Neural progenitor cell (in vitro differentiated cells): ENCODE measurements at regions not wholly inside any gene's neighbourhood (a gene's known extent, or its start where the extent isn't known, plus 50 kb on each side); places are given as distances from the start of the nearest gene placed in this dataset.

Source experiments
- DNase-seq: peaks from one replicate; pipeline ENCODE4 v3.0.0-alpha.2; 2016; ENCODE audit warnings: low spot score
- H2AFZ ChIP-seq: fragments of 200-600 bp; sonication (generic); replicated peaks from 2 replicates; pipeline ENCODE4 v1.6.1; 2016; ENCODE audit warnings: antibody characterized with exemption
- H3F3A ChIP-seq: fragments of 200-600 bp; sonication (generic); 2 replicates; pipeline ENCODE4 v1.6.1; 2016; ENCODE audit warnings: antibody characterized with exemption, low read depth
- H3K27ac ChIP-seq: fragments of 200-600 bp; sonication (generic); 2 replicates; pipeline ENCODE4 v1.5.1; 2016; ENCODE audit warnings: mild to moderate bottlenecking
- H3K27me3 ChIP-seq: fragments of 200-600 bp; sonication (generic); 2 replicates; pipeline ENCODE4 v1.6.1; 2016; ENCODE audit warnings: mild to moderate bottlenecking, moderate library complexity
- H3K36me3 ChIP-seq: fragments of 200-600 bp; sonication (generic); 2 replicates; pipeline ENCODE4 v1.5.1; 2016
- H3K4me1 ChIP-seq: fragments of 200-600 bp; sonication (generic); 2 replicates; pipeline ENCODE4 v1.6.1; 2016; ENCODE audit warnings: mixed run types
- H3K4me2 ChIP-seq: fragments of 200-600 bp; sonication (generic); 2 replicates; pipeline ENCODE4 v1.6.1; 2016
- H3K4me3 ChIP-seq: fragments of 200-600 bp; sonication (generic); 2 replicates; pipeline ENCODE4 v1.5.1; 2016
- H3K79me2 ChIP-seq: fragments of 200-600 bp; sonication (generic); 2 replicates; pipeline ENCODE4 v1.6.1; 2016; ENCODE audit warnings: low read depth
- H3K9ac ChIP-seq: fragments of 200-600 bp; sonication (generic); 2 replicates; pipeline ENCODE4 v1.6.1; 2016
- H3K9me3 ChIP-seq: fragments of 200-600 bp; sonication (generic); 2 replicates; pipeline ENCODE4 v1.5.1; 2016; ENCODE audit warnings: low read depth
- H4K20me1 ChIP-seq: fragments of 200-600 bp; sonication (generic); 2 replicates; pipeline ENCODE4 v1.6.1; 2016; ENCODE audit warnings: low read depth
- H3K27ac Mint-ChIP-seq: 3 replicates; pipeline ENCODE4 v1.8.0; 2021; ENCODE audit warnings: mixed read lengths
- H3K27me3 Mint-ChIP-seq: 2 replicates; pipeline ENCODE4 v1.8.0; 2022; ENCODE audit warnings: low read depth, mild to moderate bottlenecking, inconsistent platforms, moderate library complexity, mixed read lengths; ENCODE audit not compliant: insufficient read depth
- H3K36me3 Mint-ChIP-seq: 3 replicates; pipeline ENCODE4 v1.8.0; 2021; ENCODE audit warnings: mixed read lengths
- H3K4me1 Mint-ChIP-seq: 3 replicates; pipeline ENCODE4 v1.8.0; 2021; ENCODE audit warnings: mixed read lengths
- H3K4me3 Mint-ChIP-seq: 3 replicates; pipeline ENCODE4 v1.8.0; 2021; ENCODE audit warnings: mild to moderate bottlenecking, moderate library complexity, mixed read lengths
- H3K9me3 Mint-ChIP-seq: 3 replicates; pipeline ENCODE4 v1.8.0; 2020; ENCODE audit warnings: mixed read lengths
- CTCF ChIP-seq: fragments of 200-600 bp; sonication (generic); IDR thresholded peaks from 2 replicates; pipeline ENCODE4 v1.5.1; 2017; ENCODE audit warnings: antibody characterized with exemption, mild to moderate bottlenecking
- EZH2 ChIP-seq: fragments of 200-600 bp; sonication (generic); IDR thresholded peaks from 2 replicates; pipeline ENCODE4 v1.6.1; 2017; ENCODE audit warnings: antibody characterized with exemption, mild to moderate bottlenecking, moderate library complexity
- EZH2phosphoT487 ChIP-seq: fragments of 200-600 bp; sonication (generic); IDR thresholded peaks from 2 replicates; pipeline ENCODE4 v1.6.1; 2017; ENCODE audit warnings: antibody characterized with exemption

- no peak for DNase-seq
- H3K36me3 Mint-ChIP-seq = no peaks in the 10 kb centered on the region
- H3K9me3 Mint-ChIP-seq = no peaks in the 10 kb centered on the region
- no peaks in the 10 kb centered on the region for H3K36me3 ChIP-seq
- H4K20me1 ChIP-seq = no peaks in the 10 kb centered on the region
- H3K4me3 ChIP-seq = no peak overlapping the region
- H3K9ac ChIP-seq = no peak overlapping the region
- no peak overlapping the region for H3K27ac ChIP-seq
- H3K4me1 ChIP-seq = peaks cover 6% of the 10 kb centered on the region
- H3F3A ChIP-seq = no peaks in the 10 kb centered on the region
- no peaks in the 10 kb centered on the region for H3K27me3 Mint-ChIP-seq
- H3K4me1 Mint-ChIP-seq = peaks cover 3% of the 10 kb centered on the region
- H3K9me3 ChIP-seq = no peaks in the 10 kb centered on the region
- H3K79me2 ChIP-seq = no peaks in the 10 kb centered on the region
- no peak overlapping the region for H2AFZ ChIP-seq
- TF ChIP-seq EZH2phosphoT487 (no peak), EZH2 (no peak), CTCF (no peak)
- no peaks in the 10 kb centered on the region for H3K27me3 ChIP-seq
- no peak overlapping the region for H3K27ac Mint-ChIP-seq
- no peak overlapping the region for H3K4me2 ChIP-seq
- H3K4me3 Mint-ChIP-seq = no peak overlapping the region
Observed at GRCh38 chr3:117291476-117291875, 581.9 kb downstream of the TUSC7 start.

GRCh38 chr3:117297065-117297464 lies 587.5 kb downstream of the TUSC7 start:
- no peaks in the 10 kb centered on the region for H3K79me2 ChIP-seq
- no peak overlapping the region for H3K9ac ChIP-seq
- H3K27ac ChIP-seq = no peak overlapping the region
- Mint-ChIP-seq H3K36me3 (no peaks in the 10 kb centered on the region), H3K4me3 (no peak overlapping the region), H3K4me1 (peaks cover 1% of the 10 kb centered on the region), H3K9me3 (no peaks in the 10 kb centered on the region), H3K27me3 (no peaks in the 10 kb centered on the region), H3K27ac (no peak overlapping the region)
- no peaks in the 10 kb centered on the region for H4K20me1 ChIP-seq
- no peak for DNase-seq
- H3K27me3 ChIP-seq = no peaks in the 10 kb centered on the region
- H3K36me3 ChIP-seq = no peaks in the 10 kb centered on the region
- no peaks in the 10 kb centered on the region for H3K9me3 ChIP-seq
- no peak overlapping the region for H2AFZ ChIP-seq
- H3K4me3 ChIP-seq = no peak overlapping the region
- H3K4me2 ChIP-seq = no peak overlapping the region
- H3K4me1 ChIP-seq = peaks cover 3% of the 10 kb centered on the region
- TF ChIP-seq CTCF (no peak), EZH2phosphoT487 (no peak), EZH2 (no peak)
- H3F3A ChIP-seq = no peaks in the 10 kb centered on the region

- Histone ChIP-seq H3K9ac (no peak overlapping the region), H3K36me3 (no peaks in the 10 kb centered on the region), H3K4me2 (no peak overlapping the region), H3K9me3 (no peaks in the 10 kb centered on the region), H3K4me3 (no peak overlapping the region), H2AFZ (no peak overlapping the region), H3K27me3 (no peaks in the 10 kb centered on the region), H3K4me1 (no peaks in the 10 kb centered on the region), H4K20me1 (no peaks in the 10 kb centered on the region), H3K27ac (no peak overlapping the region), H3F3A (no peaks in the 10 kb centered on the region), H3K79me2 (no peaks in the 10 kb centered on the region)
- Mint-ChIP-seq H3K4me3 (no peak overlapping the region), H3K9me3 (no peaks in the 10 kb centered on the region), H3K27ac (no peak overlapping the region), H3K4me1 (no peaks in the 10 kb centered on the region), H3K27me3 (no peaks in the 10 kb centered on the region), H3K36me3 (no peaks in the 10 kb centered on the region)
- no peak for DNase-seq
- TF ChIP-seq EZH2phosphoT487 (no peak), EZH2 (no peak), CTCF (no peak)
Observed at GRCh38 chr3:117297541-117297940, 588.0 kb downstream of the TUSC7 start.

GRCh38 chr3:117298273-117298672 lies 588.7 kb downstream of the TUSC7 start:
- Histone ChIP-seq H3K36me3 (no peaks in the 10 kb centered on the region), H3K4me3 (no peak overlapping the region), H3F3A (no peaks in the 10 kb centered on the region), H4K20me1 (no peaks in the 10 kb centered on the region), H3K27me3 (no peaks in the 10 kb centered on the region), H3K79me2 (no peaks in the 10 kb centered on the region), H3K9ac (no peak overlapping the region), H3K4me2 (no peak overlapping the region), H3K9me3 (no peaks in the 10 kb centered on the region), H3K4me1 (no peaks in the 10 kb centered on the region), H3K27ac (no peak overlapping the region), H2AFZ (no peak overlapping the region)
- no peak overlapping the region for H3K4me3 Mint-ChIP-seq
- H3K4me1 Mint-ChIP-seq = no peaks in the 10 kb centered on the region
- no peaks in the 10 kb centered on the region for H3K36me3 Mint-ChIP-seq
- H3K9me3 Mint-ChIP-seq = no peaks in the 10 kb centered on the region
- TF ChIP-seq EZH2 = no peak
- TF ChIP-seq EZH2phosphoT487 = no peak
- no peak for TF ChIP-seq CTCF
- no peak overlapping the region for H3K27ac Mint-ChIP-seq
- DNase-seq = no peak
- H3K27me3 Mint-ChIP-seq = no peaks in the 10 kb centered on the region
